ENCODE measurements at regions not wholly inside any gene's neighbourhood (a gene's known extent, or its start where the extent isn't known, plus 50 kb on each side); places are given as distances from the start of the nearest gene placed in this dataset.
"Not testable (repeated sequence)": the region's sequence is repeated elsewhere in the genome, so short reads cannot be mapped to it uniquely, and the experiment has no call there.

DNA sequence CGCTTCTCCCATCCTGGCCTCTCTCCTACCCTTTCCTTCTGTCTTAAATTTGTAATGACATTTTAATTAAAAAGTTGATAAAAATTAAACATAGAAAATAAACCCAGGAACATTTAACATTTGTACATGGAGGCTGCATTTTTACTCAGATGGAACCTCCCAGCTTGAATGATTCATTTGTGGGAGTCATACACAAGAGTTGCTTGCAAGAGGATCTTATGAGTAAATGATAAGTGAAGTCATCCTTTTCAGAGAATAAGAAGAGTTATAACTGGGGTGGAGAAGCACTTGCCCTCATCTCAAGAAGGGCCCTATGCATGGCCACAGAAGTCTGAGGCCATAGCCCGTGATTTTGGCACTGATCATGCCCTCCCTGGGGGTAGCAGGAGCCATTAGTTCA is 482.9 kb upstream of the BOD1L1 start:
- DNase-seq = peak in 1 of 3 donors; percentile 8

- peak in 1 of 3 donors; percentile 7 for DNase-seq
These were observed 484.2 kb upstream of the BOD1L1 start for GRCh38 chr4:14111730-14112181.

- DNase-seq = no peak
These were observed 487.6 kb upstream of the BOD1L1 start for GRCh38 chr4:14115106-14115505.

GRCh38 chr4:14117575-14118238 is 490.2 kb upstream of the BOD1L1 start:
- DNase-seq = no peak

- no peak for DNase-seq
These were observed 497.3 kb upstream of the BOD1L1 start for GRCh38 chr4:14124816-14125215.

- no peak for DNase-seq
These were observed 498.0 kb upstream of the BOD1L1 start for GRCh38 chr4:14125375-14126129.

- no peak for DNase-seq
These were observed 503.0 kb upstream of the BOD1L1 start for GRCh38 chr4:14130551-14130950.

GRCh38 chr4:14131335-14131734 is 503.8 kb upstream of the BOD1L1 start:
- DNase-seq = no peak

GRCh38 chr4:14132301-14132700 is 504.8 kb upstream of the BOD1L1 start:
- DNase-seq = no peak

DNA sequence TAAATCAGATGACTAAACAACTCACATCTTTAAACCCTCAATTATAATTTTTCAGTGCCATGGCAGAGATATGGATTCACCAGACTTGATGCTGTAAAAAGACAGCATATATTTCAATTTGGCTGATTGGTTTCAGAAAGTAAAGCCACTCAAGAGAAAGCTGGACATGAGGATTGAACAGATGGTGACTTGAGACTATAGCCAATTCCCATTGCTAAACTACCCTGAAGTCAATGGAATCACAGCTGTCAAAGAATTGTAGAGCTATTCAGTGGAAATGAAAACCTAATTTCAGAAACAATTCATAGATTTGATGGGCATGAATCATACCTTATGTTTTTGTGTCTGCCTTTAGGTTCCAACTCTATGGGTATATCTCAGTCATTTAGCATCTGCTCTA is 510.6 kb upstream of the BOD1L1 start:
- no peak for DNase-seq

GRCh38 chr4:14143892-14144291 is 516.4 kb upstream of the BOD1L1 start:
- DNase-seq = no peak

GRCh38 chr4:14149176-14150053 is 521.9 kb upstream of the BOD1L1 start:
- DNase-seq = no peak

DNA sequence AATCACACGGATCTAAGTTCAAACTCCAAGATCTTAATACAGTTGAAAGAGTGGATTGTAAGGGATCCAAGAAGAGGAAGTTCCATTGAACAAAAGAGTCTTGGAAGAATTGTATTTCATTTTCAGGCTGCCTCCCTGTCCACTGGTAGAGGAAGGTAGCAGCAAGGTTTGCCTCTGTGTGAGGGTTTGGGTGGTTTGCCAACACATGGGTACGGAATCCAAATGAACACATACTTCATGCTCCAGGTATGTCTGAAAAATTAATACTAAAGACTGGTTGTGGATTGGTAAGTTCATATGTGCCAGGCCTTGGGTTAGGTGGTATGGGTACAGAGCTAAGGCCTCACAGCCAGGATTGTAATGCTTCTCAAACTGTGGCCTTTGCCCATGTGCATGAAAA is 523.6 kb upstream of the BOD1L1 start:
- no peak for DNase-seq

DNA sequence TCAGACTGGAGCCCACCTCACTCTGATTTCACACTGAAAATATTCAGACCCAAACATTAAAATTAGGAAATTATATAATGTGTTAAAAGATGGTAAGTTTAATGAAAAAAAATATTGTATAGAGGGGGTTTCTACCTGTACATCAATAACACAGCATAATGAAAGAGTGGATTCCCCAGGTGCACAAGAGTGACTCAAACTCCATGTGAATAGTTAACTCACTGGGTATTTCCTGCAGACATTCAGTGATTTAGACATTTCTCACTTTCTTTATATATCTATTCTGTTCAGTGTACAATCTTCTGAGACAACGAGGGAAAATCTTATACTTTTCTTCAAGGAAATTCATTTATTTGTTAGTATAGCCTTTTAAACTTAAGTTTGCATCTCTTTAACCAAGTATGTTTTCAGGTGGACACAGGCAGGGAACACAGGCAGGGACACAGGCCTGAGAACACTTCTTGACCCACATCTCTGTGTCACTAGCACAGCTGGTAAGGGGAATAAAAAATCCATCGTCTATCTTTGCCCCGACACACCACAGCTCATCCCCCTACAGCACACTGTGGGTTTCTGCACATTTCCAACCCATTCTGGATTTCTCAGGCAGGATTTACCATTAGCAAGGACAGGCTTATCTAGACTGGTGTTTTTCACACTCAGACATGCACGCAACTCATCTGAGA is 525.5 kb upstream of the BOD1L1 start:
- DNase-seq = no peak

DNA sequence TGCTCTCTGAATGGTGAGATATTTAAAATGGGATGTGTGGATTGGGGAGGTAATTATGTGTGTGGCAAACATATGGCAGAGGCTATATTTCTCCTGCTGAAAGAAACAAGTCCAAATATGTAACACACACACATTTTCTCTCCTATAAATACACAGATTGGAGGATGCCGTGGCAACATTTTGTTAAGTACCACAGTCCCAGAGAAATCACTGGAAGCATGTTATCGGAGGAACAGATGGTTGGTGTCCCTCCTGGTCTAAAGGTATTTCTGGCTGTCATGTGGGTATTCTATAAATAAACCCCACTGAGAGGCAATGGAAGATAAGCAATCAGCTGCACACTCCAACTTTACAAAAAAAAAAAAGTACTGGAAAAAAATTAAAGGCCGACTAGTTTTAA is 528.3 kb upstream of the BOD1L1 start:
- DNase-seq = no peak

GRCh38 chr4:14157262-14157661 is 529.7 kb upstream of the BOD1L1 start:
- DNase-seq = no peak

- no peak for DNase-seq
These were observed 537.8 kb upstream of the BOD1L1 start for GRCh38 chr4:14165222-14165920.

DNA sequence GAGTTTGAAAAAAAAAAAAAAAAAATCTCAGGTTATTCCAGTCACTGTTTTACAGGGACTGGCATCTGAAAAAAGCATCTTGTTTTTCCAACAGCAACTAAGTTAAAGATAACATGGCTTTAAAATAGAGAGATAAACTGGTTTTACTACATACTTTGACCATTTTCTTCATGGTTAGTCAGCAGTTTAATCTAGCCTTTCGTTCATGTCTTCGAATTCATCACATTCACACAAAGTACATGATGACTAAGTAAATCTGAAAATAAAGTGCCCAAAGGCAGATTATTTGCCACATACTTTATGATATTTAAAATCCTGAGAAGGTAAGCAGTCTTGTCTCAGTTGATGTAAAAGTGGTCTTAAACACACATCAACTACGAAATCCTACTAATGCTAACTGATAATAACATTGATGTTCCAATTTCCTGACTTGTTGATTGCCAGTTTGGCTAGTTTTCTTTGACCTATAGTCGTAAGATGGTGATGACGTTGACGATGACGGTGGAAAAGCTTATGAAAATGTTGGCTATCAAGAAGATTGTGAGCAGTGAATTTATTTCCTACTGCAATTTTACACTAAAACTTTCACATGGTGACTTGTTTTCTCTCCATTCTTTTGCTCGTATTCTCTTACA is 540.5 kb upstream of the BOD1L1 start:
- no peak for DNase-seq

DNA sequence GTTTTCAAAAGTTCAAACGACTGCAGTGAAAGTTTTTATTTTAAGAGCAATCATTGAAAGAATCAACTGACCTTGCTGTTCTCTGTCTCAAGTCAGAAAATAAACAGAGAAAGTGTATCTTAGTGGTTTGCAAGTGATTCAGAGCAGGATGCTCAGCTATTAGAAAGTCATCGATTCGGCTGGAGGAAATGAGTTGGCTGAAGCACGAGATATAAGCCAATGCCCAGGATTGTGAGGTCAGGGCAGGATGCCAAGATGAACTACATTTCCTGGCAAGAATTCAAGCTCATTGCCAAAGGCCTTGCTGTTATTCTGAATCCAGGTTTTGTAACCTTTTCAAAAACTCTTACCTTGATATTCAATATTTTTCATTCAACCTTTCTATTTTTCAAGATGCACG is 541.4 kb upstream of the BOD1L1 start:
- peak in 1 of 3 donors; percentile 57 for DNase-seq

DNA sequence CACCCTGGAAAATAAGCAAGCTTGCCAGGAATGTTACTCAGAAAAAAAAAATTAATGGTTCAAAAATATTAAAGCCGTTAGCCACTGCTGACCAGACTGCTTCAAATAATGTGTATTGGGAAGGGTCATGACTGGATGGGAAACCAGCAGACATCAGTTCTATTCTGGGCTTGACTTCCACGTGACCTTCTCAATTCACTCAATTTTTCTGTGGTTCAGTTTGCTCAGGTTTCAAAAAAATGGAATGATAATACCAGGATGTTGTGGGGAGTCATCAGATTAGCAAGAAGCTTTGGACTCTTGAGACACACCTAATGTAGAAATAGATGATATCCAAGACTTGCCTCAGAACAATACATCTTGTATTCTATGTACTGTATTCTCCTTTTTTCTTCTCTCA is 541.9 kb upstream of the BOD1L1 start:
- peak in 1 of 3 donors; percentile 15 for DNase-seq

GRCh38 chr4:14169940-14170339 is 542.4 kb upstream of the BOD1L1 start:
- DNase-seq = not testable (repeated sequence)

Measured in muscle of back (tissue), 3 donors.